A549 (cell line): ENCODE measurements at regions not wholly inside any gene's neighbourhood (a gene's known extent, or its start where the extent isn't known, plus 50 kb on each side); places are given as distances from the start of the nearest gene placed in this dataset.

Source experiments
- ATAC-seq, 2 experiments: fragments of 200-7000 bp in 1 of 2; fragments of >200 bp in 1 of 2; cut with Nextera tagmentation in 1 of 2; cut with Tn5 transposase in 1 of 2; 3 replicates each; pipeline versions ENCODE4 v1.8.0 to v1.9.1; 2018 to 2020; ENCODE audit warnings: mild to moderate bottlenecking in 1 of 2, moderate library complexity in 1 of 2
- CTCF ChIA-PET: fragments of 300-600 bp; sonication (Branson Sonifier 250); formaldehyde crosslinking; extraction: SDS; loops from one replicate; lab custom pipeline; 2021; ENCODE audit warnings: antibody characterized with exemption, inconsistent platforms; lab: Yijun Ruan, JAX
- POLR2A ChIA-PET: fragments of 350-600 bp; formaldehyde crosslinking; extraction: SDS; loops from one replicate; lab custom pipeline; 2021; ENCODE audit warnings: antibody characterized with exemption, inconsistent platforms; lab: Yijun Ruan, JAX
- DNase-seq, 2 experiments: peaks; one replicate each; pipeline versions ENCODE4 v3.0.0 to v3.0.0-alpha.2; 2011 to 2016; ENCODE audit warnings: low read depth in 1 of 2, low spot score in 1 of 2
- FAIRE-seq: peaks from 2 replicates; lab custom pipeline; 2011; peaks lifted over from hg19 to GRCh38; lab: Jason Lieb, UNC
- H3K27ac ChIP-seq, 2 experiments: fragments of >200 bp; sonication (Bioruptor Twin); formaldehyde crosslinking; 3 replicates each; pipeline ENCODE4 v1.5.1; 2016 to 2017
- H3K4me1 ChIP-seq: fragments of >200 bp; sonication (Bioruptor Twin); formaldehyde crosslinking; 3 replicates; pipeline ENCODE4 v1.6.1; 2016
- H3K4me2 ChIP-seq: fragments of >200 bp; sonication (Bioruptor Twin); formaldehyde crosslinking; 3 replicates; pipeline ENCODE4 v1.6.1; 2016
- H3K4me3 ChIP-seq: fragments of >200 bp; sonication (Bioruptor Twin); formaldehyde crosslinking; 3 replicates; pipeline ENCODE4 v1.5.1; 2016
- H3K9me3 ChIP-seq: fragments of >200 bp; sonication (Bioruptor Twin); formaldehyde crosslinking; 3 replicates; pipeline ENCODE4 v1.6.1; 2016
- ATOH8 ChIP-seq: fragments of 250-450 bp; sonication (Bioruptor Pico); IDR thresholded peaks from 2 replicates; pipeline ENCODE4 v1.5.0; 2020; ENCODE audit warnings: low read depth, mild to moderate bottlenecking, moderate library complexity
- CBX2 ChIP-seq: fragments of 200-600 bp; sonication (generic); IDR thresholded peaks from 2 replicates; pipeline ENCODE4 v1.6.1; 2016; ENCODE audit warnings: low read depth, mild to moderate bottlenecking, borderline replicate concordance
- CBX8 ChIP-seq: fragments of 200-600 bp; sonication (generic); IDR thresholded peaks from 2 replicates; pipeline ENCODE4 v1.6.1; 2016
- CHD2 ChIP-seq: fragments of 150-350 bp; IDR thresholded peaks from 2 replicates; pipeline ENCODE4 v1.6.1; 2014; ENCODE audit warnings: low read length; ENCODE audit not compliant: partially characterized antibody
- E2F6 ChIP-seq: IDR thresholded peaks from 2 replicates; pipeline ENCODE4 v1.6.1; 2012; ENCODE audit warnings: low read depth, borderline replicate concordance
- ELK1 ChIP-seq: fragments of 150-350 bp; IDR thresholded peaks from 2 replicates; pipeline ENCODE4 v1.6.1; 2014; ENCODE audit warnings: low read depth, mild to moderate bottlenecking, low read length
- EP300 ChIP-seq, 2 experiments: fragments of >200 bp; sonication (Bioruptor Twin); formaldehyde crosslinking; IDR thresholded peaks; 2 replicates in 1 of 2; 3 replicates in 1 of 2; pipeline ENCODE4 v1.6.1; 2016 to 2017
- FOXS1 ChIP-seq: fragments of 250-450 bp; sonication (Bioruptor Pico); IDR thresholded peaks from 2 replicates; pipeline ENCODE4 v1.5.0; 2020; ENCODE audit warnings: mild to moderate bottlenecking, moderate library complexity
- HMGXB4 ChIP-seq: fragments of 250-450 bp; sonication (Bioruptor Pico); IDR thresholded peaks from 2 replicates; pipeline ENCODE4 v1.5.0; 2021; ENCODE audit warnings: mild to moderate bottlenecking, moderate library complexity, borderline replicate concordance
- HOXA7 ChIP-seq: fragments of 250-450 bp; sonication (Bioruptor Pico); IDR thresholded peaks from 2 replicates; pipeline ENCODE4 v1.5.0; 2020; ENCODE audit warnings: mild to moderate bottlenecking, moderate library complexity
- HOXB13 ChIP-seq: fragments of 250-450 bp; sonication (Bioruptor Pico); IDR thresholded peaks from 2 replicates; pipeline ENCODE4 v1.5.0; 2020; ENCODE audit warnings: low read depth, mild to moderate bottlenecking, moderate library complexity
- JUN ChIP-seq, 2 experiments: fragments of >200 bp; sonication (Bioruptor Twin); formaldehyde crosslinking; IDR thresholded peaks; 2 replicates in 1 of 2; 3 replicates in 1 of 2; pipeline ENCODE4 v1.6.1; 2016 to 2017
- JUNB ChIP-seq: fragments of >200 bp; sonication (Bioruptor Twin); formaldehyde crosslinking; IDR thresholded peaks from 2 replicates; pipeline ENCODE4 v1.6.1; 2016
- KDM1A ChIP-seq: fragments of 200-600 bp; sonication (generic); IDR thresholded peaks from 2 replicates; pipeline ENCODE4 v1.6.1; 2016; ENCODE audit warnings: low read depth, mild to moderate bottlenecking
- MAFK ChIP-seq: fragments of 450-650 bp; IDR thresholded peaks from 2 replicates; pipeline ENCODE4 v1.6.1; 2014; ENCODE audit not compliant: partially characterized antibody
- MAZ ChIP-seq: fragments of 150-350 bp; IDR thresholded peaks from 2 replicates; pipeline ENCODE4 v1.6.1; 2014; ENCODE audit warnings: antibody characterized with exemption, low read depth, low read length, borderline replicate concordance
- NPAS2 ChIP-seq: fragments of 250-450 bp; sonication (Bioruptor Pico); IDR thresholded peaks from 2 replicates; pipeline ENCODE4 v1.8.0; 2022; ENCODE audit warnings: mild to moderate bottlenecking, moderate library complexity, borderline replicate concordance
- NR3C1 ChIP-seq: fragments of >200 bp; sonication (Bioruptor Twin); formaldehyde crosslinking; IDR thresholded peaks from 3 replicates; pipeline ENCODE4 v1.6.1; 2017
- PBX3 ChIP-seq: IDR thresholded peaks from 2 replicates; pipeline ENCODE4 v1.6.1; 2012
- PHF8 ChIP-seq: fragments of 200-600 bp; sonication (generic); IDR thresholded peaks from 2 replicates; pipeline ENCODE4 v1.6.1; 2016; ENCODE audit warnings: low read depth, mild to moderate bottlenecking, antibody characterized with exemption, moderate library complexity, borderline replicate concordance
- POLR2A ChIP-seq: IDR thresholded peaks from 2 replicates; pipeline ENCODE4 v1.6.1; 2012; ENCODE audit warnings: mild to moderate bottlenecking, low read length
- RARB ChIP-seq: fragments of 250-450 bp; sonication (Bioruptor Pico); IDR thresholded peaks from 2 replicates; pipeline ENCODE4 v1.8.0; 2021; ENCODE audit warnings: mild to moderate bottlenecking, moderate library complexity
- SMC3 ChIP-seq: fragments of >200 bp; sonication (Bioruptor Twin); formaldehyde crosslinking; IDR thresholded peaks from 3 replicates; pipeline ENCODE4 v1.6.1; 2018; ENCODE audit warnings: inconsistent platforms
- SREBF2 ChIP-seq: fragments of 450-650 bp; IDR thresholded peaks from 2 replicates; pipeline ENCODE4 v1.6.1; 2014; ENCODE audit warnings: mild to moderate bottlenecking, moderate library complexity
- TFCP2L1 ChIP-seq: fragments of 250-450 bp; sonication (Bioruptor Pico); IDR thresholded peaks from 2 replicates; pipeline ENCODE4 v1.5.0; 2021; ENCODE audit warnings: mild to moderate bottlenecking
- ZC3H11A ChIP-seq: fragments of 450-650 bp; IDR thresholded peaks from 2 replicates; pipeline ENCODE4 v1.6.1; 2014; ENCODE audit warnings: antibody characterized with exemption, mild to moderate bottlenecking
- WGBS: methylation state at CpG from one replicate; pipeline ENCODE4 v1.1.6; 2017; ENCODE audit errors: missing lambda C conversion rate; 5-methylcytosine and 5-hydroxymethylcytosine counted together

GRCh38 chr5:124353016-124353415 lies 393.4 kb downstream of the ZNF608 start:
- no peak overlapping the region for H3K4me2 ChIP-seq
- 59% methylated on average over 5 of the region's 5 CpGs for WGBS

GRCh38 chr5:124352312-124352711 lies 394.1 kb downstream of the ZNF608 start:
- no peak overlapping the region for H3K27ac ChIP-seq
- TF ChIP-seq CBX8 = no peak
- TF ChIP-seq FOXS1 = no peak
- TF ChIP-seq, all 56 proteins: peak for 0
- H3K4me1 ChIP-seq = no peaks in the 10 kb centered on the region
- ChIA-PET POLR2A (no interaction called here), CTCF (no interaction called here)
- FAIRE-seq = no peak
- no peak overlapping the region for H3K4me2 ChIP-seq
- no peaks in the 10 kb centered on the region for H3K9me3 ChIP-seq
- H3K4me3 ChIP-seq = no peak overlapping the region
- 57% methylated on average over 4 of the region's 4 CpGs for WGBS
- no peak for DNase-seq
- no peak for ATAC-seq

More at GRCh38 chr5:124353016-124353415, 393.4 kb downstream of the ZNF608 start:
- FAIRE-seq (no peak), DNase-seq (no peak), ATAC-seq (no peak)
- ChIA-PET POLR2A (no interaction called here), CTCF (no interaction called here)
- no peaks in the 10 kb centered on the region for H3K9me3 ChIP-seq
- H3K4me1 ChIP-seq = no peaks in the 10 kb centered on the region
- TF ChIP-seq CHD2 (no peak), JUNB (no peak), JUN (IDR thresholded peaks at IDR 0.05) (no peak), CBX8 (no peak)
- H3K4me3 ChIP-seq = no peak overlapping the region
- no peak overlapping the region for H3K27ac ChIP-seq

- POLR2A ChIA-PET = no interaction called here
- no peak overlapping the region for H3K4me2 ChIP-seq
These were observed 396.5 kb downstream of the ZNF608 start for GRCh38 chr5:124349931-124350330.

GRCh38 chr5:124343451-124343867 lies 403.0 kb downstream of the ZNF608 start:
- Histone ChIP-seq H3K4me2 (no peak overlapping the region), H3K4me1 (no peaks in the 10 kb centered on the region), H3K27ac (no peak overlapping the region), H3K9me3 (no peaks in the 10 kb centered on the region), H3K4me3 (no peak overlapping the region)
- FAIRE-seq (no peak), DNase-seq (no peak), ATAC-seq (no peak)
- CTCF ChIA-PET = no interaction called here
- 65% methylated on average over 5 of the region's 5 CpGs for WGBS
- POLR2A ChIA-PET = no interaction called here
- no peak for TF ChIP-seq NPAS2
- no peak for TF ChIP-seq E2F6
- TF ChIP-seq KDM1A = no peak
- no peak for TF ChIP-seq MAZ
- TF ChIP-seq MAFK = no peak
- no peak for TF ChIP-seq PHF8
- no peak for TF ChIP-seq RARB
- TF ChIP-seq SREBF2 = no peak
- no peak for TF ChIP-seq SMC3
- TF ChIP-seq ATOH8 = no peak
- TF ChIP-seq ELK1 = no peak
- no peak for TF ChIP-seq HOXB13 (CRISPR knock-in tag)

More at GRCh38 chr5:124349931-124350330, 396.5 kb downstream of the ZNF608 start:
- Histone ChIP-seq H3K4me3 (no peak overlapping the region), H3K9me3 (no peaks in the 10 kb centered on the region), H3K4me1 (no peaks in the 10 kb centered on the region), H3K27ac (no peak overlapping the region)
- WGBS = 42% methylated on average over 4 of the region's 4 CpGs
- ATAC-seq (no peak), FAIRE-seq (no peak), DNase-seq (no peak)
- CTCF ChIA-PET = no interaction called here
- TF ChIP-seq HOXB13 (CRISPR knock-in tag) = no peak
- TF ChIP-seq CBX2 = no peak
- no peak for TF ChIP-seq KDM1A
- TF ChIP-seq POLR2A = no peak
- no peak for TF ChIP-seq JUNB
- no peak for TF ChIP-seq HMGXB4 (CRISPR knock-in tag)
- TF ChIP-seq ZC3H11A = no peak
- TF ChIP-seq CHD2 = no peak
- no peak for TF ChIP-seq EP300 (IDR thresholded peaks at IDR 0.05)
- no peak for TF ChIP-seq TFCP2L1 (CRISPR knock-in tag)
- no peak for TF ChIP-seq MAZ
- no peak for TF ChIP-seq NR3C1
- TF ChIP-seq HOXA7 (CRISPR knock-in tag) = no peak
- no peak for TF ChIP-seq JUN (IDR thresholded peaks at IDR 0.05)
- no peak for TF ChIP-seq PBX3
